H9 (cell line): ENCODE measurements at regions not wholly inside any gene's neighbourhood (a gene's known extent, or its start where the extent isn't known, plus 50 kb on each side); places are given as distances from the start of the nearest gene placed in this dataset.

Experiments
- DNase-seq: peaks from one replicate; pipeline ENCODE4 v3.0.0-alpha.2; 2017
- H2AFZ ChIP-seq: one replicate; pipeline ENCODE4 v1.6.1; 2013; ENCODE audit warnings: mild to moderate bottlenecking, low read length, control low read depth, moderate library complexity
- H2AK5ac ChIP-seq: 2 replicates; pipeline ENCODE4 v1.6.1; 2013; ENCODE audit warnings: low read length, control low read depth, mixed read lengths; ENCODE audit not compliant: insufficient read length
- H2BK120ac ChIP-seq: one replicate; pipeline ENCODE4 v1.6.1; 2013; ENCODE audit warnings: low read depth, mild to moderate bottlenecking, low read length, control low read depth, inconsistent platforms; ENCODE audit not compliant: poor library complexity, severe bottlenecking
- H2BK12ac ChIP-seq: 2 replicates; pipeline ENCODE4 v1.6.1; 2013; ENCODE audit warnings: low read length, control low read depth, mixed read lengths, low read depth; ENCODE audit not compliant: insufficient read length
- H2BK15ac ChIP-seq: 2 replicates; pipeline ENCODE4 v1.6.1; 2013; ENCODE audit warnings: low read depth, low read length, control low read depth
- H2BK20ac ChIP-seq: one replicate; pipeline ENCODE4 v1.6.1; 2013; ENCODE audit warnings: low read depth, mild to moderate bottlenecking, low read length, control low read depth, inconsistent platforms; ENCODE audit not compliant: poor library complexity, severe bottlenecking
- H2BK5ac ChIP-seq: 2 replicates; pipeline ENCODE4 v1.6.1; 2013; ENCODE audit warnings: low read length, control low read depth, mixed read lengths; ENCODE audit not compliant: insufficient read length
- H3K14ac ChIP-seq: 2 replicates; pipeline ENCODE4 v1.6.1; 2013; ENCODE audit warnings: low read length, control low read depth; ENCODE audit not compliant: insufficient read depth
- H3K18ac ChIP-seq: 2 replicates; pipeline ENCODE4 v1.6.1; 2013; ENCODE audit warnings: low read depth, mild to moderate bottlenecking, mixed read lengths, low read length, control low read depth; ENCODE audit not compliant: insufficient read length
- H3K23ac ChIP-seq: 2 replicates; pipeline ENCODE4 v1.6.1; 2013; ENCODE audit warnings: low read length, control low read depth, mixed read lengths, low read depth; ENCODE audit not compliant: insufficient read length
- H3K23me2 ChIP-seq: 2 replicates; pipeline ENCODE4 v1.6.1; 2013; ENCODE audit warnings: low read depth, mild to moderate bottlenecking, mixed read lengths, low read length, control low read depth; ENCODE audit not compliant: insufficient read length, poor library complexity, severe bottlenecking
- H3K27ac ChIP-seq: 2 replicates; pipeline ENCODE4 v1.5.1; 2013; ENCODE audit warnings: low read length, control low read depth, mixed read lengths, low read depth; ENCODE audit not compliant: insufficient read length
- H3K27me3 ChIP-seq: 2 replicates; pipeline ENCODE4 v1.6.1; 2013; ENCODE audit warnings: low read length, control low read depth, inconsistent platforms; ENCODE audit not compliant: insufficient read depth
- H3K4ac ChIP-seq: 2 replicates; pipeline ENCODE4 v1.6.1; 2013; ENCODE audit warnings: low read depth, mild to moderate bottlenecking, control low read depth, inconsistent platforms, low read length, moderate library complexity
- H3K4me1 ChIP-seq: 2 replicates; pipeline ENCODE4 v1.6.1; 2013; ENCODE audit warnings: low read length, control low read depth, inconsistent platforms; ENCODE audit not compliant: insufficient read depth
- H3K4me2 ChIP-seq: 2 replicates; pipeline ENCODE4 v1.6.1; 2013; ENCODE audit warnings: low read length, control low read depth, mixed read lengths; ENCODE audit not compliant: insufficient read length, insufficient read depth
- H3K56ac ChIP-seq: 2 replicates; pipeline ENCODE4 v1.6.1; 2013; ENCODE audit warnings: low read depth, mild to moderate bottlenecking, mixed read lengths, low read length, control low read depth; ENCODE audit not compliant: insufficient read length
- H3K79me1 ChIP-seq: 2 replicates; pipeline ENCODE4 v1.6.1; 2013; ENCODE audit warnings: low read depth, mild to moderate bottlenecking, moderate library complexity, low read length, control low read depth, inconsistent platforms; ENCODE audit not compliant: insufficient read depth, poor library complexity, severe bottlenecking
- H3K79me2 ChIP-seq: 2 replicates; pipeline ENCODE4 v1.6.1; 2013; ENCODE audit warnings: low read length, control low read depth, inconsistent platforms; ENCODE audit not compliant: insufficient read depth
- H3K9ac ChIP-seq: 2 replicates; pipeline ENCODE4 v1.6.1; 2013; ENCODE audit warnings: low read length, control low read depth, mixed read lengths; ENCODE audit not compliant: insufficient read length; ENCODE audit errors: extremely low read depth
- H3K9me3 ChIP-seq: one replicate; pipeline ENCODE4 v1.6.1; 2013; ENCODE audit warnings: low read depth, low read length, inconsistent platforms; ENCODE audit not compliant: control insufficient read depth
- H3T11ph ChIP-seq: one replicate; pipeline ENCODE4 v1.6.1; 2013; ENCODE audit warnings: mild to moderate bottlenecking, low read length, control low read depth, inconsistent platforms
- H4K20me1 ChIP-seq: one replicate; pipeline ENCODE4 v1.6.1; 2013; ENCODE audit not compliant: control insufficient read depth, insufficient read length, insufficient read depth
- H4K5ac ChIP-seq: 2 replicates; pipeline ENCODE4 v1.6.1; 2013; ENCODE audit warnings: low read depth, mild to moderate bottlenecking, mixed read lengths, low read length, control low read depth; ENCODE audit not compliant: insufficient read length
- H4K8ac ChIP-seq: replicated peaks from 2 replicates; pipeline ENCODE4 v1.6.1; 2013; ENCODE audit warnings: low read length, control low read depth, mixed read lengths, low read depth; ENCODE audit not compliant: insufficient read length
- H4K91ac ChIP-seq: 2 replicates; pipeline ENCODE4 v1.6.1; 2013; ENCODE audit warnings: low read depth, mild to moderate bottlenecking, moderate library complexity, mixed read lengths, low read length, control low read depth; ENCODE audit not compliant: insufficient read length
- H3K27ac Mint-ChIP-seq, 3 experiments: 2 replicates in 2 of 3; 3 replicates in 1 of 3; pipeline ENCODE4 v1.8.0; 2020 to 2021; ENCODE audit warnings: mixed read lengths in 3 of 3, mild to moderate bottlenecking in 1 of 3, moderate library complexity in 1 of 3
- H3K27me3 Mint-ChIP-seq: 2 replicates; pipeline ENCODE4 v1.8.0; 2021; ENCODE audit warnings: low read depth, mild to moderate bottlenecking, moderate library complexity, mixed read lengths
- H3K36me3 Mint-ChIP-seq, 3 experiments: 2 replicates in 2 of 3; 3 replicates in 1 of 3; pipeline ENCODE4 v1.8.0; 2020 to 2021; ENCODE audit warnings: low read depth in 3 of 3, mixed read lengths in 3 of 3; ENCODE audit not compliant: insufficient read depth in 1 of 3
- H3K4me1 Mint-ChIP-seq, 2 experiments: 2 replicates each; pipeline ENCODE4 v1.8.0; 2020; ENCODE audit warnings: mixed read lengths in 2 of 2
- H3K4me3 Mint-ChIP-seq, 2 experiments: 2 replicates in 1 of 2; 3 replicates in 1 of 2; pipeline ENCODE4 v1.8.0; 2020 to 2021; ENCODE audit warnings: mild to moderate bottlenecking in 2 of 2, mixed read lengths in 2 of 2, moderate library complexity in 1 of 2
- H3K9me3 Mint-ChIP-seq, 2 experiments: 2 replicates in 1 of 2; 3 replicates in 1 of 2; pipeline ENCODE4 v1.8.0; 2020; ENCODE audit warnings: mild to moderate bottlenecking in 2 of 2, mixed read lengths in 2 of 2, moderate library complexity in 1 of 2
- WGBS: extraction: QIAGEN DNeasy Blood & Tissue Kit; methylation state at CpG from one replicate; pipeline ENCODE4 v1.1.7; 2013; ENCODE audit warnings: missing lambda C conversion rate, low lambda C conversion rate, mixed read lengths; ENCODE audit not compliant: insufficient read length; ENCODE audit errors: extremely low coverage; 5-methylcytosine and 5-hydroxymethylcytosine counted together
- TF ChIP-seq, protein P1 (sequence below): fragments of 200-600 bp; sonication (generic); conservative IDR thresholded peaks from 3 replicates; pipeline ENCODE4 v1.8.0; 2021; ENCODE audit warnings: antibody characterized with exemption, mild to moderate bottlenecking

GRCh38 chr4:177555007-177555574, 112.9 kb upstream of the AGA start:
- no peak for DNase-seq
- Mint-ChIP-seq H3K36me3 (peaks cover 3 to 14% (median 6%) of the 10 kb centered on the region in 3 experiments; a peak in 5 of 7 replicates), H3K4me1 (peaks cover 17 to 20% of the 10 kb centered on the region in 2 experiments), H3K27ac (no peak overlapping the region), H3K9me3 (peaks cover 4 to 9% of the 10 kb centered on the region in 2 experiments; a peak in 4 of 5 replicates), H3K4me3 (no peak overlapping the region), H3K27me3 (peaks cover 5% of the 10 kb centered on the region)
- no peaks in the 10 kb centered on the region for H3K9me3 ChIP-seq
- H3K4me2 ChIP-seq, result no peak overlapping the region
- no peak overlapping the region for H4K91ac ChIP-seq
- H3K23me2 ChIP-seq, result no peaks in the 10 kb centered on the region
- no peak overlapping the region for H3K14ac ChIP-seq
- H2AK5ac ChIP-seq, result no peak overlapping the region
- H3K4me1 ChIP-seq, result peaks cover 4% of the 10 kb centered on the region; the same call in 1 of the 2 replicates
- no peak overlapping the region for H2BK5ac ChIP-seq
- no peaks in the 10 kb centered on the region for H3K27me3 ChIP-seq
- H3T11ph ChIP-seq, result no peak overlapping the region
- no peak overlapping the region for H3K27ac ChIP-seq
- no peak overlapping the region for H4K5ac ChIP-seq
- no peak overlapping the region for H3K56ac ChIP-seq
- no peak overlapping the region for H3K4ac ChIP-seq
- H4K20me1 ChIP-seq, result no peaks in the 10 kb centered on the region
- H2BK20ac ChIP-seq, result no peak overlapping the region
- no peak overlapping the region for H2BK12ac ChIP-seq
- TF ChIP-seq, protein P1, sequence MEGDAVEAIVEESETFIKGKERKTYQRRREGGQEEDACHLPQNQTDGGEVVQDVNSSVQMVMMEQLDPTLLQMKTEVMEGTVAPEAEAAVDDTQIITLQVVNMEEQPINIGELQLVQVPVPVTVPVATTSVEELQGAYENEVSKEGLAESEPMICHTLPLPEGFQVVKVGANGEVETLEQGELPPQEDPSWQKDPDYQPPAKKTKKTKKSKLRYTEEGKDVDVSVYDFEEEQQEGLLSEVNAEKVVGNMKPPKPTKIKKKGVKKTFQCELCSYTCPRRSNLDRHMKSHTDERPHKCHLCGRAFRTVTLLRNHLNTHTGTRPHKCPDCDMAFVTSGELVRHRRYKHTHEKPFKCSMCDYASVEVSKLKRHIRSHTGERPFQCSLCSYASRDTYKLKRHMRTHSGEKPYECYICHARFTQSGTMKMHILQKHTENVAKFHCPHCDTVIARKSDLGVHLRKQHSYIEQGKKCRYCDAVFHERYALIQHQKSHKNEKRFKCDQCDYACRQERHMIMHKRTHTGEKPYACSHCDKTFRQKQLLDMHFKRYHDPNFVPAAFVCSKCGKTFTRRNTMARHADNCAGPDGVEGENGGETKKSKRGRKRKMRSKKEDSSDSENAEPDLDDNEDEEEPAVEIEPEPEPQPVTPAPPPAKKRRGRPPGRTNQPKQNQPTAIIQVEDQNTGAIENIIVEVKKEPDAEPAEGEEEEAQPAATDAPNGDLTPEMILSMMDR, result peak; percentile 86
- no peak overlapping the region for H2BK120ac ChIP-seq
- no peak overlapping the region for H3K18ac ChIP-seq
- no peaks in the 10 kb centered on the region for H3K79me2 ChIP-seq
- H3K9ac ChIP-seq, result no peak overlapping the region
- no peak overlapping the region for H3K23ac ChIP-seq
- WGBS, result no CpG with 5 or more reads among the region's 2 CpGs
- H4K8ac ChIP-seq, result no peak overlapping the region
- H2AFZ ChIP-seq, result no peak overlapping the region
- no peaks in the 10 kb centered on the region for H3K79me1 ChIP-seq
- H2BK15ac ChIP-seq, result no peak overlapping the region
